ENCODE measurements at regions not wholly inside any gene's neighbourhood (a gene's known extent, or its start where the extent isn't known, plus 50 kb on each side); places are given as distances from the start of the nearest gene placed in this dataset.

GRCh38 chr6:91029211-91029610 is 442.3 kb upstream of the MAP3K7 start:
- TF ChIP-seq, protein P1, sequence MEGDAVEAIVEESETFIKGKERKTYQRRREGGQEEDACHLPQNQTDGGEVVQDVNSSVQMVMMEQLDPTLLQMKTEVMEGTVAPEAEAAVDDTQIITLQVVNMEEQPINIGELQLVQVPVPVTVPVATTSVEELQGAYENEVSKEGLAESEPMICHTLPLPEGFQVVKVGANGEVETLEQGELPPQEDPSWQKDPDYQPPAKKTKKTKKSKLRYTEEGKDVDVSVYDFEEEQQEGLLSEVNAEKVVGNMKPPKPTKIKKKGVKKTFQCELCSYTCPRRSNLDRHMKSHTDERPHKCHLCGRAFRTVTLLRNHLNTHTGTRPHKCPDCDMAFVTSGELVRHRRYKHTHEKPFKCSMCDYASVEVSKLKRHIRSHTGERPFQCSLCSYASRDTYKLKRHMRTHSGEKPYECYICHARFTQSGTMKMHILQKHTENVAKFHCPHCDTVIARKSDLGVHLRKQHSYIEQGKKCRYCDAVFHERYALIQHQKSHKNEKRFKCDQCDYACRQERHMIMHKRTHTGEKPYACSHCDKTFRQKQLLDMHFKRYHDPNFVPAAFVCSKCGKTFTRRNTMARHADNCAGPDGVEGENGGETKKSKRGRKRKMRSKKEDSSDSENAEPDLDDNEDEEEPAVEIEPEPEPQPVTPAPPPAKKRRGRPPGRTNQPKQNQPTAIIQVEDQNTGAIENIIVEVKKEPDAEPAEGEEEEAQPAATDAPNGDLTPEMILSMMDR (conservative IDR thresholded peaks at IDR 0.05; ENCODE audit: low read depth, low read length) = no peak
- no peak for TF ChIP-seq EZH2 (IDR thresholded peaks at IDR 0.05; ENCODE audit: low read length, unreplicated experiment)

Data from PC-3 (cell line).